Upper lobe of left lung (tissue), 4 donors: ENCODE measurements at regions not wholly inside any gene's neighbourhood (a gene's known extent, or its start where the extent isn't known, plus 50 kb on each side); places are given as distances from the start of the nearest gene placed in this dataset.

Experiments used
- CTCF ChIP-seq, 6 experiments: fragments of 450-650 bp in 4 of 6; fragments of 200-600 bp in 2 of 6; sonication (generic) in 2 of 6; IDR thresholded peaks; one replicate each; pipeline ENCODE4 v1.5.1; 2016 to 2019; ENCODE audit warnings: antibody characterized with exemption in 6 of 6
- POLR2A ChIP-seq, 4 donors: fragments of 450-650 bp; IDR thresholded peaks; one replicate each; pipeline ENCODE4 v1.5.1; 2016 to 2017; ENCODE audit warnings: antibody characterized with exemption in 4 of 4, mild to moderate bottlenecking in 2 of 4

GRCh38 chr2:168365094-168365621 is 90.9 kb upstream of the CERS6 start:
- TF ChIP-seq CTCF (IDR thresholded peaks at IDR 0.05) (no peak), POLR2A (IDR thresholded peaks at IDR 0.05) (no peak)
